Loucy (cell line): ENCODE measurements at regions not wholly inside any gene's neighbourhood (a gene's known extent, or its start where the extent isn't known, plus 50 kb on each side); places are given as distances from the start of the nearest gene placed in this dataset.

Source experiments
- H2AFZ ChIP-seq: fragments of 200-600 bp; sonication (generic); 2 replicates; pipeline ENCODE4 v1.6.0; 2016; ENCODE audit warnings: antibody characterized with exemption, mild to moderate bottlenecking, low read length, moderate library complexity
- H3F3A ChIP-seq: fragments of 200-600 bp; 2 replicates; pipeline ENCODE4 v1.6.0; 2016; ENCODE audit warnings: antibody characterized with exemption, low read depth, mild to moderate bottlenecking
- H3K27me3 ChIP-seq: fragments of 200-600 bp; sonication (generic); 2 replicates; pipeline ENCODE4 v1.6.1; 2014; ENCODE audit warnings: low read length, mild to moderate bottlenecking; ENCODE audit not compliant: insufficient read depth, poor library complexity, severe bottlenecking
- H3K36me3 ChIP-seq: fragments of 200-600 bp; sonication (generic); 2 replicates; pipeline ENCODE4 v1.6.1; 2016; ENCODE audit warnings: low read length; ENCODE audit not compliant: insufficient read depth
- H3K4me1 ChIP-seq: fragments of 200-600 bp; sonication (generic); 2 replicates; pipeline ENCODE4 v1.5.1; 2014; ENCODE audit warnings: low read length, mild to moderate bottlenecking; ENCODE audit not compliant: insufficient read depth, poor library complexity, severe bottlenecking
- H3K4me2 ChIP-seq: fragments of 200-600 bp; sonication (generic); 2 replicates; pipeline ENCODE4 v1.6.0; 2014; ENCODE audit warnings: antibody characterized with exemption, low read length, low read depth, mild to moderate bottlenecking; ENCODE audit not compliant: poor library complexity, severe bottlenecking
- H3K4me3 ChIP-seq: fragments of 200-600 bp; sonication (generic); 2 replicates; pipeline ENCODE4 v1.5.1; 2014; ENCODE audit warnings: low read length, mild to moderate bottlenecking, mixed read lengths; ENCODE audit not compliant: poor library complexity, severe bottlenecking
- H3K79me2 ChIP-seq: fragments of 200-600 bp; sonication (generic); 2 replicates; pipeline ENCODE4 v1.6.1; 2014; ENCODE audit warnings: low read length; ENCODE audit not compliant: insufficient read depth
- H3K9ac ChIP-seq: fragments of 200-600 bp; sonication (generic); 2 replicates; pipeline ENCODE4 v1.6.0; 2014; ENCODE audit warnings: mild to moderate bottlenecking, low read depth, low read length, moderate library complexity; ENCODE audit not compliant: poor library complexity, severe bottlenecking
- H3K9me2 ChIP-seq: fragments of 200-600 bp; sonication (generic); replicated peaks from 2 replicates; pipeline ENCODE4 v1.6.1; 2016; ENCODE audit warnings: low read depth, low read length, mixed read lengths
- H3K9me3 ChIP-seq: fragments of 200-600 bp; sonication (generic); 2 replicates; pipeline ENCODE4 v1.6.1; 2014; ENCODE audit warnings: mild to moderate bottlenecking, antibody characterized with exemption, low read length, low read depth; ENCODE audit not compliant: insufficient read depth
- H4K20me1 ChIP-seq: fragments of 200-600 bp; sonication (generic); 2 replicates; pipeline ENCODE4 v1.6.0; 2014; ENCODE audit warnings: antibody characterized with exemption, low read length, mild to moderate bottlenecking; ENCODE audit not compliant: insufficient read depth, poor library complexity, severe bottlenecking
- CTCF ChIP-seq: fragments of 200-600 bp; sonication (generic); conservative IDR thresholded peaks from 2 replicates; pipeline ENCODE4 v1.5.1; 2014; ENCODE audit warnings: mild to moderate bottlenecking, antibody characterized with exemption, low read length
- EZH2phosphoT487 ChIP-seq: fragments of 200-600 bp; IDR thresholded peaks from 2 replicates; pipeline ENCODE4 v1.6.1; 2018; ENCODE audit warnings: antibody characterized with exemption, mild to moderate bottlenecking, moderate library complexity, borderline replicate concordance

GRCh38 chrX:40154250-40154852, 56.6 kb upstream of the BCOR start:
- peak overlapping the region; percentile 96 for H3K9ac ChIP-seq
- H3K79me2 ChIP-seq: peaks cover 52% of the 10 kb centered on the region
- peaks cover 7% of the 10 kb centered on the region; the same call in 1 of the 2 replicates for H3F3A ChIP-seq
- H3K27me3 ChIP-seq: no peaks in the 10 kb centered on the region
- H4K20me1 ChIP-seq: peaks cover 2% of the 10 kb centered on the region
- TF ChIP-seq EZH2phosphoT487 (no peak), CTCF (no peak)
- no peaks in the 10 kb centered on the region for H3K9me2 ChIP-seq
- no peak overlapping the region for H2AFZ ChIP-seq
- peaks cover 36% of the 10 kb centered on the region for H3K4me1 ChIP-seq
- H3K4me2 ChIP-seq: peak overlapping the region; percentile 87
- no peaks in the 10 kb centered on the region for H3K9me3 ChIP-seq
- peak overlapping the region; percentile 80 for H3K4me3 ChIP-seq
- H3K36me3 ChIP-seq: no peaks in the 10 kb centered on the region

- TF ChIP-seq EZH2phosphoT487 (no peak), CTCF (no peak)
- Histone ChIP-seq H4K20me1 (peaks cover 2% of the 10 kb centered on the region), H3K4me1 (peaks cover 39% of the 10 kb centered on the region), H2AFZ (no peak overlapping the region), H3K9ac (peak overlapping the region; percentile 96), H3K79me2 (peaks cover 52% of the 10 kb centered on the region), H3K4me2 (peak overlapping the region; percentile 87), H3F3A (peaks cover 7% of the 10 kb centered on the region; the same call in 1 of the 2 replicates), H3K27me3 (no peaks in the 10 kb centered on the region), H3K9me2 (no peaks in the 10 kb centered on the region), H3K9me3 (no peaks in the 10 kb centered on the region), H3K36me3 (no peaks in the 10 kb centered on the region), H3K4me3 (peak overlapping the region; percentile 80)
Observed at GRCh38 chrX:40153345-40154249, 55.8 kb upstream of the BCOR start.

- H3K9me3 ChIP-seq: no peaks in the 10 kb centered on the region
- peak overlapping the region; percentile 87 for H3K4me2 ChIP-seq
- H3K4me3 ChIP-seq: peak overlapping the region; percentile 80
- peaks cover 56% of the 10 kb centered on the region for H3K79me2 ChIP-seq
- peaks cover 6% of the 10 kb centered on the region; the same call in 1 of the 2 replicates for H3F3A ChIP-seq
- H3K9ac ChIP-seq: peak overlapping the region; percentile 96
- H3K9me2 ChIP-seq: no peaks in the 10 kb centered on the region
- H2AFZ ChIP-seq: no peak overlapping the region
- no peaks in the 10 kb centered on the region for H3K36me3 ChIP-seq
- TF ChIP-seq CTCF (no peak), EZH2phosphoT487 (no peak)
- H4K20me1 ChIP-seq: peaks cover 2% of the 10 kb centered on the region
- no peaks in the 10 kb centered on the region for H3K27me3 ChIP-seq
- peaks cover 43% of the 10 kb centered on the region for H3K4me1 ChIP-seq
Observed at GRCh38 chrX:40152741-40153344, 55.1 kb upstream of the BCOR start.
